GM12878 (cell line): ENCODE measurements at regions not wholly inside any gene's neighbourhood (a gene's known extent, or its start where the extent isn't known, plus 50 kb on each side); places are given as distances from the start of the nearest gene placed in this dataset.
A peak's percentile ranks its signal among the peaks of the same experiment; 100 is the strongest.

ENCODE experiments used
- ATAC-seq: fragments of 200-7000 bp; cut with Tn5 transposase; 3 replicates; pipeline ENCODE4 v1.9.1; 2020; ENCODE audit warnings: mild to moderate bottlenecking, moderate library complexity
- BruUV-seq: library from RNA; stranded (reverse); fragments of 400-500 nt; replicated peaks from 2 replicates; lab custom pipeline; 2021; lab: Mats Ljungman, UMichigan
- CTCF ChIA-PET: fragments of 300-600 bp; sonication (Branson Sonifier 250); formaldehyde crosslinking; extraction: SDS; loops from one replicate; lab custom pipeline; 2021; ENCODE audit warnings: inconsistent platforms; lab: Yijun Ruan, JAX
- POLR2A ChIA-PET: fragments of 350-600 bp; formaldehyde crosslinking; extraction: SDS; loops from one replicate; lab custom pipeline; 2021; ENCODE audit warnings: inconsistent platforms; lab: Charles Lee
- RAD21 ChIA-PET: fragments of 300-600 bp; sonication (Branson Sonifier 250); formaldehyde crosslinking; loops from one replicate; lab custom pipeline; 2023; ENCODE audit warnings: antibody characterized with exemption; ENCODE audit not compliant: unreplicated experiment; lab: Charles Lee
- SMC1A ChIA-PET: fragments of 300-600 bp; sonication (Branson Sonifier 250); formaldehyde crosslinking; loops from one replicate; lab custom pipeline; 2023; ENCODE audit not compliant: unreplicated experiment, uncharacterized antibody; lab: Charles Lee
- DNase-seq: peaks from one replicate; pipeline ENCODE4 v3.0.0-alpha.2; 2011; ENCODE audit warnings: low read depth, low spot score
- FAIRE-seq: peaks from 3 replicates; lab custom pipeline; 2011; peaks lifted over from hg19 to GRCh38; lab: Jason Lieb, UNC
- H2AFZ ChIP-seq: 2 replicates; pipeline ENCODE4 v1.6.0; 2011; ENCODE audit warnings: low read depth, low read length, control low read depth; ENCODE audit not compliant: control insufficient read depth
- H3K27ac ChIP-seq: 2 replicates; pipeline ENCODE4 v1.5.1; 2011; ENCODE audit warnings: control low read depth; ENCODE audit not compliant: control insufficient read depth, insufficient read depth
- H3K27me3 ChIP-seq, 2 experiments: replicated peaks in 1 of 2; 2 replicates each; pipeline versions ENCODE4 v1.6.0 to v1.6.1; 2011; ENCODE audit warnings: low read length in 1 of 2; ENCODE audit not compliant: control insufficient read depth in 2 of 2, insufficient read depth in 2 of 2
- H3K36me3 ChIP-seq, 2 experiments: 2 replicates each; pipeline ENCODE4 v1.5.1; 2011; ENCODE audit warnings: low read length in 1 of 2; ENCODE audit not compliant: control insufficient read depth in 2 of 2, insufficient read depth in 2 of 2
- H3K4me1 ChIP-seq: 2 replicates; pipeline ENCODE4 v1.6.1; 2011; ENCODE audit warnings: mild to moderate bottlenecking, low read length, moderate library complexity, mixed read lengths; ENCODE audit not compliant: control insufficient read depth, insufficient read depth
- H3K4me2 ChIP-seq: 2 replicates; pipeline ENCODE4 v1.6.0; 2011; ENCODE audit warnings: control low read depth; ENCODE audit not compliant: control insufficient read depth, insufficient read depth
- H3K4me3 ChIP-seq: fragments of 200-600 bp; sonication (generic); 2 replicates; pipeline ENCODE4 v1.5.1; 2016
- H3K79me2 ChIP-seq: 2 replicates; pipeline ENCODE4 v1.6.0; 2011; ENCODE audit warnings: low read length; ENCODE audit not compliant: control insufficient read depth, insufficient read depth
- H3K9ac ChIP-seq: 2 replicates; pipeline ENCODE4 v1.8.0; 2011; ENCODE audit warnings: low read length, control low read depth, mixed read lengths; ENCODE audit not compliant: control insufficient read depth, insufficient read depth
- H3K9me3 ChIP-seq: replicated peaks from 3 replicates; pipeline ENCODE4 v1.5.1; 2011; ENCODE audit warnings: mild to moderate bottlenecking, low read length; ENCODE audit not compliant: control insufficient read depth, insufficient read depth
- H4K20me1 ChIP-seq: 2 replicates; pipeline ENCODE4 v1.6.0; 2011; ENCODE audit not compliant: control insufficient read depth, insufficient read depth
- DPF2 ChIP-seq: fragments of 450-650 bp; IDR thresholded peaks from 2 replicates; pipeline ENCODE4 v1.6.1; 2017; ENCODE audit warnings: mild to moderate bottlenecking
- E2F8 ChIP-seq: fragments of 450-650 bp; IDR thresholded peaks from 2 replicates; pipeline ENCODE4 v1.6.1; 2018; ENCODE audit warnings: mild to moderate bottlenecking, low read depth, moderate library complexity; ENCODE audit not compliant: partially characterized antibody
- ELK1 ChIP-seq: IDR thresholded peaks from 2 replicates; pipeline ENCODE4 v1.6.1; 2012; ENCODE audit warnings: low read depth, low read length, improper control_type of control experiment
- FOXK2 ChIP-seq: fragments of 450-650 bp; IDR thresholded peaks from 2 replicates; pipeline ENCODE4 v1.6.1; 2017; ENCODE audit warnings: mild to moderate bottlenecking, moderate library complexity
- HCFC1 ChIP-seq: fragments of 150-350 bp; IDR thresholded peaks from 2 replicates; pipeline ENCODE4 v1.6.1; 2014; ENCODE audit warnings: low read length
- IKZF2 ChIP-seq, 2 experiments: fragments of 450-650 bp; IDR thresholded peaks; 2 replicates each; pipeline ENCODE4 v1.6.1; 2017; ENCODE audit warnings: mild to moderate bottlenecking in 2 of 2, moderate library complexity in 2 of 2
- JUNB ChIP-seq: IDR thresholded peaks from 2 replicates; pipeline ENCODE4 v1.6.1; 2016; ENCODE audit warnings: antibody characterized with exemption, mild to moderate bottlenecking
- MEF2A ChIP-seq: IDR thresholded peaks from 2 replicates; pipeline ENCODE4 v1.6.1; 2011; ENCODE audit warnings: low read depth, mild to moderate bottlenecking, low read length, moderate library complexity; ENCODE audit not compliant: insufficient read depth
- MTA2 ChIP-seq: fragments of 450-650 bp; IDR thresholded peaks from 2 replicates; pipeline ENCODE4 v1.6.1; 2016; ENCODE audit warnings: low read depth, mild to moderate bottlenecking, moderate library complexity
- PAX5 ChIP-seq: IDR thresholded peaks from 2 replicates; pipeline ENCODE4 v1.6.1; 2011; ENCODE audit warnings: low read depth, low read length, borderline replicate concordance
- PAX8 ChIP-seq: fragments of 450-650 bp; IDR thresholded peaks from 2 replicates; pipeline ENCODE4 v1.6.1; 2017; ENCODE audit warnings: mild to moderate bottlenecking, moderate library complexity
- RAD21 ChIP-seq: IDR thresholded peaks from 2 replicates; pipeline ENCODE4 v1.6.1; 2011; ENCODE audit warnings: mild to moderate bottlenecking, low read depth, low read length, moderate library complexity; ENCODE audit not compliant: insufficient read depth
- SPI1 ChIP-seq: IDR thresholded peaks from 2 replicates; pipeline ENCODE4 v1.6.1; 2011; ENCODE audit warnings: low read depth, mild to moderate bottlenecking, low read length, moderate library complexity, borderline replicate concordance; ENCODE audit not compliant: insufficient read depth
- SREBF1 ChIP-seq: IDR thresholded peaks from 2 replicates; pipeline ENCODE4 v1.6.1; 2012; ENCODE audit warnings: mild to moderate bottlenecking, low read length
- SUZ12 ChIP-seq: fragments of 200-600 bp; sonication (generic); IDR thresholded peaks from one replicate; pipeline ENCODE4 v1.6.1; 2018; ENCODE audit warnings: antibody characterized with exemption, mild to moderate bottlenecking; ENCODE audit not compliant: unreplicated experiment
- ZBED1 ChIP-seq: IDR thresholded peaks from 2 replicates; pipeline ENCODE4 v1.6.1; 2016; ENCODE audit warnings: borderline replicate concordance
- ZNF207 ChIP-seq: fragments of 450-650 bp; IDR thresholded peaks from 2 replicates; pipeline ENCODE4 v1.6.1; 2014; ENCODE audit warnings: antibody characterized with exemption, mild to moderate bottlenecking, borderline replicate concordance
- WGBS: methylation state at CpG from one replicate; pipeline ENCODE4 v1.1.6; 2016; ENCODE audit warnings: low lambda C conversion rate; ENCODE audit not compliant: insufficient replicate concordance, insufficient coverage; ENCODE audit errors: missing lambda C conversion rate; 5-methylcytosine and 5-hydroxymethylcytosine counted together
- in situ Hi-C: fragments of 300-500 bp; cut with MboI; formaldehyde crosslinking; loops from 9 replicates; pipeline ENCODE4 v1.14.3; 2018; ENCODE audit warnings: mixed read lengths
- intact Hi-C: fragments of 100-400 bp; cut with micrococcal nuclease; formaldehyde crosslinking; loops from one replicate; pipeline ENCODE4 v1.14.2; 2022; ENCODE audit not compliant: unreplicated experiment

- FAIRE-seq (no peak), ATAC-seq (0 out of 3 replicates have a peak, but pooled peaks have one; percentile 21), DNase-seq (no peak)
- Histone ChIP-seq H2AFZ (no peak overlapping the region), H3K4me2 (no peak overlapping the region), H4K20me1 (no peaks in the 10 kb centered on the region), H3K27ac (no peak overlapping the region), H3K79me2 (no peaks in the 10 kb centered on the region), H3K4me1 (no peaks in the 10 kb centered on the region), H3K9me3 (no peaks in the 10 kb centered on the region), H3K36me3 (no peaks in the 10 kb centered on the region), H3K27me3 (no peaks in the 10 kb centered on the region), H3K9ac (no peak overlapping the region), H3K4me3 (no peak overlapping the region)
- ChIA-PET SMC1A (no interaction called here), CTCF (no interaction called here), RAD21 (interaction anchor here (0.5 kb wide), 1 partner anchor 237 kb away, joined by 3 read pairs; no protein-coding TSS in a partner anchor), POLR2A (no interaction called here)
- no TSS peak for BruUV-seq
- in situ Hi-C loops = no loop called here
- TF ChIP-seq SPI1 (peak; percentile 49; the same call in 1 of the 2 replicates), MTA2 (no peak), RAD21 (no peak), PAX8 (no peak), PAX5 (0 out of 2 replicates have a peak, but pooled peaks have one; percentile 12)
- intact Hi-C loops = no loop called here
- WGBS = 0% methylated on average over 2 of the region's 2 CpGs
Measured at GRCh38 chr16:50998411-50998810, 152.7 kb downstream of the SALL1 start.

- no peak overlapping the region for H3K27ac ChIP-seq
- intact Hi-C loops (no loop called here), in situ Hi-C loops (no loop called here)
- RAD21 ChIA-PET = no interaction called here
- SMC1A ChIA-PET = no interaction called here
- no peak overlapping the region for H3K4me2 ChIP-seq
- DNase-seq = no peak
- H3K36me3 ChIP-seq = no peaks in the 10 kb centered on the region
- BruUV-seq = no TSS peak
- no peaks in the 10 kb centered on the region for H3K79me2 ChIP-seq
- H2AFZ ChIP-seq = no peak overlapping the region
- H3K4me1 ChIP-seq = no peaks in the 10 kb centered on the region
- H4K20me1 ChIP-seq = no peaks in the 10 kb centered on the region
- no peak overlapping the region for H3K4me3 ChIP-seq
- POLR2A ChIA-PET = no interaction called here
- no peak overlapping the region for H3K9ac ChIP-seq
- no peaks in the 10 kb centered on the region; a peak in 1 of 4 replicates for H3K27me3 ChIP-seq
- WGBS = 28% methylated on average over 6 of the region's 6 CpGs
- CTCF ChIA-PET = no interaction called here
- no peak for ATAC-seq
- no peaks in the 10 kb centered on the region for H3K9me3 ChIP-seq
- FAIRE-seq = no peak
- TF ChIP-seq ZNF207 (no peak), HCFC1 (no peak), SUZ12 (no peak), ZBED1 (no peak), PAX8 (no peak), SREBF1 (no peak), DPF2 (no peak), JUNB (no peak), ELK1 (no peak), IKZF2 (IDR thresholded peaks at IDR 0.05) (no peak), FOXK2 (no peak), MEF2A (no peak), E2F8 (no peak)
Measured at GRCh38 chr16:50997679-50998078, 153.4 kb downstream of the SALL1 start.
